ENCODE measurements at regions not wholly inside any gene's neighbourhood (a gene's known extent, or its start where the extent isn't known, plus 50 kb on each side); places are given as distances from the start of the nearest gene placed in this dataset.

DNA sequence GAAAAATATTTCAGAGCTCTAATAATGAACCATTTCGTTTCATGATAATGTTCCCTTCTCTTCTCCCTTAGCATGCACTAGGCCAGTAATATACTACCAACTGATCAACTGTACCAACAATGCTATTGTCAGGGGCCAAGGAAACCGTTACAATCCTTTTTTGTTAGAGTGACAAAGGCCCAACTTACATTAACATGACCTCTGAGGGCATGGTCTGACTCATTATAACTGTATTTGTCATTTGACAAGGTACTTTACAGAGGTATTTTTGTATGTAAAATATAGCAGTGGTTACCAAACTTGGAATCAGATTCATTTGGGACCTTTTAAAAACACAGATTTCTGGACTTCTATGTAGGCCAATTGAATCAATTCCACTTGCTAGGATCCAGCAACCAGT lies 102.6 kb upstream of the RRP15 start:
- H3K79me2 ChIP-seq (ENCODE audit: low read length): no peaks in the 10 kb centered on the region
- no peak overlapping the region for H3K4me2 ChIP-seq (ENCODE audit: low read depth, low read length)
- no peaks in the 10 kb centered on the region for H3K4me1 ChIP-seq (ENCODE audit: low read length)
- H3F3A ChIP-seq (ENCODE audit: insufficient read depth, low read length): no peaks in the 10 kb centered on the region
- no peaks in the 10 kb centered on the region for H3K9me3 ChIP-seq (replicated peaks; ENCODE audit: insufficient read depth, low read length)
- H3K27me3 ChIP-seq (replicated peaks; ENCODE audit: insufficient read depth, low read length): no peaks in the 10 kb centered on the region
- no peaks in the 10 kb centered on the region for H4K20me1 ChIP-seq (ENCODE audit: insufficient read depth, low read length)
- H3K27ac ChIP-seq (ENCODE audit: low read length): no peak overlapping the region
- H3K36me3 ChIP-seq (replicated peaks; ENCODE audit: insufficient read depth, low read length): no peaks in the 10 kb centered on the region
- H3K9me2 ChIP-seq (replicated peaks; ENCODE audit: insufficient read depth, low read length): no peaks in the 10 kb centered on the region
- H3K4me3 ChIP-seq (ENCODE audit: low read length): no peak overlapping the region
- DNase-seq: no peak
- H3K9ac ChIP-seq (ENCODE audit: low read length): no peak overlapping the region
- TF ChIP-seq EZH2 (optimal IDR thresholded peaks at IDR 0.05; ENCODE audit: low read depth, low read length) (no peak), EZH2phosphoT487 (IDR thresholded peaks at IDR 0.05; ENCODE audit: low read length) (no peak)
- TF ChIP-seq, protein P1, sequence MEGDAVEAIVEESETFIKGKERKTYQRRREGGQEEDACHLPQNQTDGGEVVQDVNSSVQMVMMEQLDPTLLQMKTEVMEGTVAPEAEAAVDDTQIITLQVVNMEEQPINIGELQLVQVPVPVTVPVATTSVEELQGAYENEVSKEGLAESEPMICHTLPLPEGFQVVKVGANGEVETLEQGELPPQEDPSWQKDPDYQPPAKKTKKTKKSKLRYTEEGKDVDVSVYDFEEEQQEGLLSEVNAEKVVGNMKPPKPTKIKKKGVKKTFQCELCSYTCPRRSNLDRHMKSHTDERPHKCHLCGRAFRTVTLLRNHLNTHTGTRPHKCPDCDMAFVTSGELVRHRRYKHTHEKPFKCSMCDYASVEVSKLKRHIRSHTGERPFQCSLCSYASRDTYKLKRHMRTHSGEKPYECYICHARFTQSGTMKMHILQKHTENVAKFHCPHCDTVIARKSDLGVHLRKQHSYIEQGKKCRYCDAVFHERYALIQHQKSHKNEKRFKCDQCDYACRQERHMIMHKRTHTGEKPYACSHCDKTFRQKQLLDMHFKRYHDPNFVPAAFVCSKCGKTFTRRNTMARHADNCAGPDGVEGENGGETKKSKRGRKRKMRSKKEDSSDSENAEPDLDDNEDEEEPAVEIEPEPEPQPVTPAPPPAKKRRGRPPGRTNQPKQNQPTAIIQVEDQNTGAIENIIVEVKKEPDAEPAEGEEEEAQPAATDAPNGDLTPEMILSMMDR (IDR thresholded peaks at IDR 0.05; ENCODE audit: low read length): no peak
- no peak overlapping the region for H2AFZ ChIP-seq (ENCODE audit: low read length)

DNA sequence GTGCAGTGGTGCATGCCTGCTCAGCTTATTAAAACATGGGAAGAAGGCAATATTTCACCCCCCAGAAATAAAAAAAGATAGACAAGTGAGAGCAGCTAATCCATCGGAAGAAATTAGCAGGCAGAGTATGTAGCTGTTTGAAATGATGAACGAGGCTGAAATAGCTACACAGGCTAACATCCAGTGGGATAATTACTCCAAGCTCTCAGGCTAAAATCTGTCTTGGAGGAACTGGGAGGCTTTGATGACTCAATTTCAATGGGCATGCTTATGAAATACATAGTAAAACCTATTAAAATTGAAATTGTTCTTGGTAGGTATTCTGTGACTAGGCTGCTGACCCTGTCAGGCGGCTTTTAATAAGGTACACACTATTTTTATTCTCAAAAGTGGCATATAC lies 84.1 kb upstream of the RRP15 start:
- Histone ChIP-seq H3K79me2 (ENCODE audit: low read length) (no peaks in the 10 kb centered on the region), H3K27me3 (replicated peaks; ENCODE audit: insufficient read depth, low read length) (no peaks in the 10 kb centered on the region), H2AFZ (ENCODE audit: low read length) (no peak overlapping the region), H3K4me3 (ENCODE audit: low read length) (no peak overlapping the region), H3K9ac (ENCODE audit: low read length) (no peak overlapping the region), H4K20me1 (ENCODE audit: insufficient read depth, low read length) (no peaks in the 10 kb centered on the region), H3F3A (ENCODE audit: insufficient read depth, low read length) (no peaks in the 10 kb centered on the region), H3K4me1 (ENCODE audit: low read length) (no peaks in the 10 kb centered on the region), H3K9me2 (replicated peaks; ENCODE audit: insufficient read depth, low read length) (no peaks in the 10 kb centered on the region; the same call in 1 of the 2 replicates), H3K4me2 (ENCODE audit: low read depth, low read length) (no peak overlapping the region), H3K27ac (ENCODE audit: low read length) (no peak overlapping the region), H3K9me3 (replicated peaks; ENCODE audit: insufficient read depth, low read length) (no peaks in the 10 kb centered on the region), H3K36me3 (replicated peaks; ENCODE audit: insufficient read depth, low read length) (no peaks in the 10 kb centered on the region)
- TF ChIP-seq EZH2phosphoT487 (IDR thresholded peaks at IDR 0.05; ENCODE audit: low read length): no peak
- no peak for DNase-seq

DNA sequence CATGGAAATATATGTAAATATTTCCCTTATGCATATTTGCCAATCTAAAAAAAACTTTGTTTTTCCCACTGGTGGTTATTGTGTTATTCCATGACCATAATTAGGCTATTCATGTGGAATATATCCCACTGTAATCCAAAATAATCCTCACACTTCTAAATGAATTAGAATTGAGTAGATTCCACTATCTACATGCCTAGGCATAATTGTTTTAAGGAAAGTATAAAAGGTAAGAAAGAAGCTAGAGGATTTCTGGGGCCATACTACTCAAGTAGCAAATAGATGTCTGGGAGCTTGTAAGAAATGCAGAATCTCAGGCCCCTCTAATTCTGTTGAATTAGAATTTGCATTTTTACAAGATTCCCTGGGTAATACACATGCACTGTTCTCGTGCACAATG lies 83.5 kb upstream of the RRP15 start:
- no peak for TF ChIP-seq EZH2phosphoT487 (IDR thresholded peaks at IDR 0.05; ENCODE audit: low read length)
- TF ChIP-seq, protein P1 (IDR thresholded peaks at IDR 0.05; ENCODE audit: low read length): no peak
- TF ChIP-seq EZH2 (optimal IDR thresholded peaks at IDR 0.05; ENCODE audit: low read depth, low read length): no peak

DNA sequence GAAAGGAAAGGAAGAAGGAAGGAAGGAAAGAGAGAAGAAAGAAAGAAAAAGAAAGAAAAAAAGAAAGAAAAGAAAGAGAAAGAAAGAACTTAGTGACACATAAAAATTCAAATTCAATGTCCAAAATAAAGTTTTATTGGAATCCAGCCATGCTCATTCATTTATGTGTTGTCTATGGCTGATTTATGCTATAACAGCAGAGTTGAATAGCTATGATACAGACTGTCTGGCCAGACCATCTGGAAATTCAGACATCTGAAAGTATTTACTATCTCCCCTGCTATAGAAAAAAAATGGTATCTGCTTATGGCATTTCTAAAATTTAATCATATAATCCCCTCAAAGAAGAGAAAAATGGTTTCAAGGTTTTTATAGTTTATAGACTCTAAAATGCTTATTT lies 79.4 kb upstream of the RRP15 start:
- no peaks in the 10 kb centered on the region for H3F3A ChIP-seq (ENCODE audit: insufficient read depth, low read length)
- no peak overlapping the region for H3K9ac ChIP-seq (ENCODE audit: low read length)
- no peaks in the 10 kb centered on the region for H3K36me3 ChIP-seq (replicated peaks; ENCODE audit: insufficient read depth, low read length)
- H2AFZ ChIP-seq (ENCODE audit: low read length): no peak overlapping the region
- H3K27ac ChIP-seq (ENCODE audit: low read length): no peak overlapping the region
- H3K27me3 ChIP-seq (replicated peaks; ENCODE audit: insufficient read depth, low read length): no peaks in the 10 kb centered on the region
- no peak overlapping the region for H3K4me2 ChIP-seq (ENCODE audit: low read depth, low read length)
- no peaks in the 10 kb centered on the region for H3K79me2 ChIP-seq (ENCODE audit: low read length)
- no peaks in the 10 kb centered on the region for H3K9me3 ChIP-seq (replicated peaks; ENCODE audit: insufficient read depth, low read length)
- no peak overlapping the region for H3K4me3 ChIP-seq (ENCODE audit: low read length)
- H3K9me2 ChIP-seq (replicated peaks; ENCODE audit: insufficient read depth, low read length): no peaks in the 10 kb centered on the region
- TF ChIP-seq EZH2phosphoT487 (IDR thresholded peaks at IDR 0.05; ENCODE audit: low read length): no peak
- TF ChIP-seq EZH2 (optimal IDR thresholded peaks at IDR 0.05; ENCODE audit: low read depth, low read length): no peak
- TF ChIP-seq, protein P1 (IDR thresholded peaks at IDR 0.05; ENCODE audit: low read length): no peak
- H4K20me1 ChIP-seq (ENCODE audit: insufficient read depth, low read length): no peaks in the 10 kb centered on the region
- H3K4me1 ChIP-seq (ENCODE audit: low read length): no peaks in the 10 kb centered on the region
- DNase-seq: no peak

More for the DNA sequence above, 83.5 kb upstream of the RRP15 start:
- H3K79me2 ChIP-seq (ENCODE audit: low read length): no peaks in the 10 kb centered on the region
- H3K9ac ChIP-seq (ENCODE audit: low read length): no peak overlapping the region
- no peaks in the 10 kb centered on the region for H3K9me3 ChIP-seq (replicated peaks; ENCODE audit: insufficient read depth, low read length)
- H3K4me3 ChIP-seq (ENCODE audit: low read length): no peak overlapping the region
- no peak overlapping the region for H3K4me2 ChIP-seq (ENCODE audit: low read depth, low read length)
- H3K4me1 ChIP-seq (ENCODE audit: low read length): no peaks in the 10 kb centered on the region
- H2AFZ ChIP-seq (ENCODE audit: low read length): no peak overlapping the region
- H3K27ac ChIP-seq (ENCODE audit: low read length): no peak overlapping the region
- H3K36me3 ChIP-seq (replicated peaks; ENCODE audit: insufficient read depth, low read length): no peaks in the 10 kb centered on the region
- DNase-seq: no peak
- no peaks in the 10 kb centered on the region for H4K20me1 ChIP-seq (ENCODE audit: insufficient read depth, low read length)
- no peaks in the 10 kb centered on the region for H3K27me3 ChIP-seq (replicated peaks; ENCODE audit: insufficient read depth, low read length)
- H3F3A ChIP-seq (ENCODE audit: insufficient read depth, low read length): no peaks in the 10 kb centered on the region
- no peaks in the 10 kb centered on the region for H3K9me2 ChIP-seq (replicated peaks; ENCODE audit: insufficient read depth, low read length)

Measured in MM.1S (cell line).